ENCODE measurements at regions not wholly inside any gene's neighbourhood (a gene's known extent, or its start where the extent isn't known, plus 50 kb on each side); places are given as distances from the start of the nearest gene placed in this dataset.

GRCh38 chr13:42715909-42716308 is 65.5 kb upstream of the FAM216B start:
- H3K4me1 Mint-ChIP-seq (ENCODE audit: unreplicated experiment): no peaks in the 10 kb centered on the region
- TF ChIP-seq CTCF (IDR thresholded peaks at IDR 0.05; ENCODE audit: unreplicated experiment): no peak
- H3K9me3 Mint-ChIP-seq (ENCODE audit: unreplicated experiment): no peaks in the 10 kb centered on the region
- H3K27ac Mint-ChIP-seq (ENCODE audit: unreplicated experiment): no peak overlapping the region
- H3K36me3 Mint-ChIP-seq (ENCODE audit: low read depth, unreplicated experiment): no peaks in the 10 kb centered on the region
- H3K4me3 Mint-ChIP-seq (ENCODE audit: unreplicated experiment): no peak overlapping the region
- no peak for DNase-seq (ENCODE audit: low spot score)
- H3K27me3 Mint-ChIP-seq (ENCODE audit: unreplicated experiment): no peaks in the 10 kb centered on the region

- no peaks in the 10 kb centered on the region for H3K36me3 Mint-ChIP-seq (ENCODE audit: low read depth, unreplicated experiment)
- H3K9me3 Mint-ChIP-seq (ENCODE audit: unreplicated experiment): no peaks in the 10 kb centered on the region
- no peak for DNase-seq (ENCODE audit: low spot score)
- no peaks in the 10 kb centered on the region for H3K27me3 Mint-ChIP-seq (ENCODE audit: unreplicated experiment)
- no peak for TF ChIP-seq CTCF (IDR thresholded peaks at IDR 0.05; ENCODE audit: unreplicated experiment)
- no peak overlapping the region for H3K27ac Mint-ChIP-seq (ENCODE audit: unreplicated experiment)
- H3K4me1 Mint-ChIP-seq (ENCODE audit: unreplicated experiment): no peaks in the 10 kb centered on the region
- H3K4me3 Mint-ChIP-seq (ENCODE audit: unreplicated experiment): no peak overlapping the region
Measured at GRCh38 chr13:42717176-42717575, 64.2 kb upstream of the FAM216B start.

GRCh38 chr13:42720113-42720857 is 61.1 kb upstream of the FAM216B start:
- Mint-ChIP-seq H3K9me3 (ENCODE audit: unreplicated experiment) (no peaks in the 10 kb centered on the region), H3K36me3 (ENCODE audit: low read depth, unreplicated experiment) (no peaks in the 10 kb centered on the region), H3K27me3 (ENCODE audit: unreplicated experiment) (no peaks in the 10 kb centered on the region), H3K27ac (ENCODE audit: unreplicated experiment) (no peak overlapping the region), H3K4me1 (ENCODE audit: unreplicated experiment) (no peaks in the 10 kb centered on the region), H3K4me3 (ENCODE audit: unreplicated experiment) (no peak overlapping the region)
- DNase-seq (ENCODE audit: low spot score): no peak
- TF ChIP-seq CTCF (IDR thresholded peaks at IDR 0.05; ENCODE audit: unreplicated experiment): no peak

- no peak overlapping the region for H3K27ac Mint-ChIP-seq (ENCODE audit: unreplicated experiment)
Measured at GRCh38 chr13:42720858-42721219, 60.5 kb upstream of the FAM216B start.

More at GRCh38 chr13:42720858-42721219, 60.5 kb upstream of the FAM216B start:
- DNase-seq (ENCODE audit: low spot score): no peak
- Mint-ChIP-seq H3K4me3 (ENCODE audit: unreplicated experiment) (no peak overlapping the region), H3K36me3 (ENCODE audit: low read depth, unreplicated experiment) (no peaks in the 10 kb centered on the region), H3K27me3 (ENCODE audit: unreplicated experiment) (no peaks in the 10 kb centered on the region), H3K4me1 (ENCODE audit: unreplicated experiment) (no peaks in the 10 kb centered on the region), H3K9me3 (ENCODE audit: unreplicated experiment) (no peaks in the 10 kb centered on the region)
- TF ChIP-seq CTCF (IDR thresholded peaks at IDR 0.05; ENCODE audit: unreplicated experiment): no peak
